ENCODE measurements at regions not wholly inside any gene's neighbourhood (a gene's known extent, or its start where the extent isn't known, plus 50 kb on each side); places are given as distances from the start of the nearest gene placed in this dataset.

DNA sequence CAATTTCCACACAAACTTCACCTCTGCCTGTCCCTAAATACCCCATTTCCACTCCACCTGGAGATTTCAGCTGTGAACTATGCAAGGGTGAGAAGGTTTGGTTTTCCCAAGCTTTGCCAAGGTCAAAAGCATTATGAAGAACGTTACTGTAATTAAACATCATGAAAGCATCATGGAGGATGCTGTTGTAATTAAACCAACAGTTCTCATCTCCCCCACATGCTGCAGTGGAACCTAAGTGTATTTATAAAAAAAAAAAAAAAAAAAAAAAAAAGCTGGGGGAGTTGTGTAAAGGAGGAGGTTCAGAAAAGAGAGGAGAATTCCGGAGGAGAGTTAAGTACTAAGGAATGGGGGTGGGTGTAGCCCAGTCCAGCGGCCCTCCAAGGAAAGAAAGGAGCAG, 474.9 kb upstream of the JARID2 start:
- H3K9me3 ChIP-seq (ENCODE audit: control insufficient read depth, low read depth, low read length) = no peaks in the 10 kb centered on the region
- no peak overlapping the region for H3K4ac ChIP-seq (ENCODE audit: low read depth, low read length)
- H3K56ac ChIP-seq (ENCODE audit: insufficient read length, low read depth, low read length) = no peak overlapping the region
- H3K27ac ChIP-seq (ENCODE audit: insufficient read length, low read depth, low read length) = no peak overlapping the region
- no CpG with 5 or more reads among the region's 3 CpGs for WGBS (ENCODE audit: extremely low coverage, insufficient read length, low lambda C conversion rate)
- H3K4me1 ChIP-seq (ENCODE audit: insufficient read depth, low read length) = peaks cover 3% of the 10 kb centered on the region; the same call in 1 of the 2 replicates
- H3K27me3 Mint-ChIP-seq (ENCODE audit: low read depth) = no peaks in the 10 kb centered on the region
- H3K23ac ChIP-seq (ENCODE audit: insufficient read length, low read depth, low read length) = no peak overlapping the region
- TF ChIP-seq, protein P1, sequence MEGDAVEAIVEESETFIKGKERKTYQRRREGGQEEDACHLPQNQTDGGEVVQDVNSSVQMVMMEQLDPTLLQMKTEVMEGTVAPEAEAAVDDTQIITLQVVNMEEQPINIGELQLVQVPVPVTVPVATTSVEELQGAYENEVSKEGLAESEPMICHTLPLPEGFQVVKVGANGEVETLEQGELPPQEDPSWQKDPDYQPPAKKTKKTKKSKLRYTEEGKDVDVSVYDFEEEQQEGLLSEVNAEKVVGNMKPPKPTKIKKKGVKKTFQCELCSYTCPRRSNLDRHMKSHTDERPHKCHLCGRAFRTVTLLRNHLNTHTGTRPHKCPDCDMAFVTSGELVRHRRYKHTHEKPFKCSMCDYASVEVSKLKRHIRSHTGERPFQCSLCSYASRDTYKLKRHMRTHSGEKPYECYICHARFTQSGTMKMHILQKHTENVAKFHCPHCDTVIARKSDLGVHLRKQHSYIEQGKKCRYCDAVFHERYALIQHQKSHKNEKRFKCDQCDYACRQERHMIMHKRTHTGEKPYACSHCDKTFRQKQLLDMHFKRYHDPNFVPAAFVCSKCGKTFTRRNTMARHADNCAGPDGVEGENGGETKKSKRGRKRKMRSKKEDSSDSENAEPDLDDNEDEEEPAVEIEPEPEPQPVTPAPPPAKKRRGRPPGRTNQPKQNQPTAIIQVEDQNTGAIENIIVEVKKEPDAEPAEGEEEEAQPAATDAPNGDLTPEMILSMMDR (conservative IDR thresholded peaks at IDR 0.05) = no peak
- no peaks in the 10 kb centered on the region for H4K20me1 ChIP-seq (ENCODE audit: control insufficient read depth, insufficient read depth, insufficient read length)
- H3K9ac ChIP-seq (ENCODE audit: extremely low read depth, insufficient read length, low read length) = no peak overlapping the region
- H4K91ac ChIP-seq (ENCODE audit: insufficient read length, low read depth, low read length) = no peak overlapping the region
- H2BK20ac ChIP-seq (ENCODE audit: low read depth, low read length, poor library complexity, severe bottlenecking) = no peak overlapping the region
- no peak overlapping the region for H2BK12ac ChIP-seq (ENCODE audit: insufficient read length, low read depth, low read length)
- no peak overlapping the region for H2BK5ac ChIP-seq (ENCODE audit: insufficient read length, low read length)
- H3T11ph ChIP-seq (ENCODE audit: low read length) = no peak overlapping the region
- H3K79me1 ChIP-seq (ENCODE audit: insufficient read depth, low read depth, low read length, poor library complexity, severe bottlenecking) = no peaks in the 10 kb centered on the region
- H3K36me3 Mint-ChIP-seq (ENCODE audit: insufficient read depth in 1 of 3, low read depth in 3 of 3) = peaks cover 0 to 4% (median 0%) of the 10 kb centered on the region in 3 experiments; a peak in 2 of 7 replicates
- H3K4me2 ChIP-seq (ENCODE audit: insufficient read depth, insufficient read length, low read length) = no peak overlapping the region
- H3K18ac ChIP-seq (ENCODE audit: insufficient read length, low read depth, low read length) = no peak overlapping the region
- H4K8ac ChIP-seq (replicated peaks; ENCODE audit: insufficient read length, low read depth, low read length) = no peak overlapping the region
- no peak for DNase-seq
- no peak overlapping the region for H3K4me3 Mint-ChIP-seq
- H2AK5ac ChIP-seq (ENCODE audit: insufficient read length, low read length) = no peak overlapping the region
- peak overlapping the region in 1 of 3 experiments; percentile 42; a peak in 1 of 7 replicates for H3K27ac Mint-ChIP-seq
- no peaks in the 10 kb centered on the region for H3K23me2 ChIP-seq (ENCODE audit: insufficient read length, low read depth, low read length, poor library complexity, severe bottlenecking)
- H3K79me2 ChIP-seq (ENCODE audit: insufficient read depth, low read length) = no peaks in the 10 kb centered on the region
- H3K4me1 Mint-ChIP-seq = peaks cover 13 to 16% of the 10 kb centered on the region in 2 experiments
- H3K27me3 ChIP-seq (ENCODE audit: insufficient read depth, low read length) = no peaks in the 10 kb centered on the region
- H4K5ac ChIP-seq (ENCODE audit: insufficient read length, low read depth, low read length) = no peak overlapping the region
- peaks cover 2 to 3% of the 10 kb centered on the region in 2 experiments; a peak in 3 of 5 replicates for H3K9me3 Mint-ChIP-seq
- H3K14ac ChIP-seq (ENCODE audit: insufficient read depth, low read length) = no peak overlapping the region
- no peak overlapping the region for H2BK120ac ChIP-seq (ENCODE audit: low read depth, low read length, poor library complexity, severe bottlenecking)
- no peak overlapping the region for H2BK15ac ChIP-seq (ENCODE audit: low read depth, low read length)
- H2AFZ ChIP-seq (ENCODE audit: low read length) = no peak overlapping the region
